DMS79 treated with DMSO at 0.1 percent for 48 hours (cell line): ENCODE measurements at regions not wholly inside any gene's neighbourhood (a gene's known extent, or its start where the extent isn't known, plus 50 kb on each side); places are given as distances from the start of the nearest gene placed in this dataset.
"Not testable (repeated sequence)": the region's sequence is repeated elsewhere in the genome, so short reads cannot be mapped to it uniquely, and the experiment has no call there.

Experiments
- DNase-seq: peaks from one replicate; lab custom pipeline; 2025; lab: John Stamatoyannopoulos, UW

DNA sequence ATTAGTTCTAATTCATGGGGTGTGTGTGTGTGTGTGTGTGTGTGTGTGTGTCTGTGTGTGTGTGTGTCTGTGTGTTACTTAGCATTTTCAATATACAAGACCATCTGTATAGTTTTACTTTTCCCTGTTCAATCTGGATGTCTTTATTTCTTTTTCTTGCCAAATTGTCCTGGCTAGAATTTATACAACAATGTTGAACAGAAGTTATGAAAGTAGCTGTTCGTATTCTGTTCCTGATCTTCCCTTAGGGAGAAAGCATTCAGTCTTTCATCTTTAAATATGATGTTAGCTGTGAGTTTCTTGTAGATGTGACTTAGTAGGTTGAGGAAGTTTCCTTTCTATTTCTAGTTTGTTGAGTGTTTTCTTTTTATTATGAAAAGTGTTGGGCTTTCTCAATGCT lies 101.0 kb upstream of the ADRA1D start:
- DNase-seq: no peak

DNA sequence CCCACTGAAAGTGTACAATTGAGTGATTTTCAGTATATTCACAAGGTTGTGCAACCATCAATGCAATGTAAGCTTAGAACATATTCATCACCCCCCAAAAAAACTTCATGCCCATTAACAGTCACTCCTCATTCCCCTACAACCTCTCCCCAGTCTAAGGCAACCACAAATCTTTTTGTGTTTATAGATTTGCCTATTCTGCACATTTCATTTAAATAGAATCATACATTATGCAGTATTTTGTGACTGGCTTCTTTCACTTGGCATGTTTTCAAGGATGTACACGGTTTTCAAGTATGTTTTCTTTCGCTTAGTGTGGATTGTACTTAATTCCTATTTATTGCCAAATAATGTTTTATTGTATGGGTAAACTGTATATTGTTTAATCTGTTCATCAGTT lies 95.6 kb upstream of the ADRA1D start:
- DNase-seq: no peak

DNA sequence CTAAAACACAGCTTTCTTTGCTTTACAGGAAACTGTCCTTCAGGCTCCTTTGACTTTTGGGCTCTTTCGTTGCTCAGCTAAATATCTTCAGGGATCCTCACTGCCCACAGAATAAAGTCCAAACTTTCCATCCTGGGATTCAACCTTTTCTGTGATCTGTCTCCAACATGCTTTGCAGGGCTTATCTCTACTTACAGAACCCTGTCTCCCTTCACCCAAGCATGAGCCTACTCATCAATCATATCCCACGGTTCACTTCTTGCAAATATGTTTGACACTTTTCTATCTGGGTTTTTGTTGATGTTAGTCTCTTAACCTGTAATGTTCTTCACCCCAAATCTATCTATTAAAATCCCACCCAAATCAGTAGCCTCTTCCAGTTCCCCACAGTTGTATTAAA lies 93.5 kb upstream of the ADRA1D start:
- no peak for DNase-seq

DNA sequence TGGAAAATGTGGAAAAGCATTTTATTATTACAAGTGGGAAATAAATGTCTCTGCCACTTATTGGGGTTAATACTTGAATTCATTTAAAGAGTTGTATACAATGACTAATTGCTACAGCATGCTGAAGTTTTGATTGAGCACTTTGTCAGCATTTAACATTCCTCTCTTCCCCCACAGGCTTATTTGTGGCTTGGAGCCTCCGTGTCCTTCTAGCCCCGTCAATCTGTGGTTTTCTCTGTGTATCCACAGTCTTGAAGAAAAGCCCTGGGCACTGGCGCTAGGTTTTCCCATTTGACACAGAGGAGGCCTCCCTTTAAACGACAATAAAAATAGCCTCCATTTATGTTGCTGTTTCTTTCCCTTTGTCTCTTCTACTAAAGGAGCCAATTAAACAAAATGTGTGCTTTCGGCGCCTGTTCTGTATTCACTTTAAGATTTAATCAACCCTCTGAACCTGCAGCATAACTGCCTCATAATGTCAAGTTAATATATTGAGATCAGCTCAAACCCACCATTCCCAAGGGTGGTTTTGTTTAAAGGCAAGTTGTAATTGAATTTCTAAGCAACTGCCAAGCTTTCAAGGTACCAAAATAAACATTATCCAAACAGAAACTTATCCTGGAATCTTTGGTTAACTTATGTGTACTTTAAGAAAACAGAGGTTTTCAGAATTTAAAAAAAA lies 92.9 kb upstream of the ADRA1D start:
- no peak for DNase-seq

DNA sequence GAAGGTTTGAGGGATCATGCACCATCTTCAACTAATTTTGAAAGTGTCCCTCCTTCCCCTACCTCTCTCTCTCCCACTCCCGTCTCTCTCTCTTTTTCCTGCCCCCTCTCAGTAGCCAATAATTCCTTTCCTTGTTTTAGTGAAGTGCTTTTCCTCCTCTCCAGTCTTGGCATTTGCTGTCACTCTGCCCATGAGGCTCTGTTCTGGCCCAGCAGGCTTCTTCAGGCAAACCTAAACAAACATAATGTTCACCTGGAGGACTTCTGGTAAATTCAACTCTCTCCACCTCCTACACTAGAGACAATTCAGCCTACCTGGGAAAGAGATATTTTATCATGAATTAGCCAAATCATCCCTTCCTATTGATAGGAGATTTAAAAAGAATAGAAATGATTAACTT lies 86.6 kb upstream of the ADRA1D start:
- no peak for DNase-seq

DNA sequence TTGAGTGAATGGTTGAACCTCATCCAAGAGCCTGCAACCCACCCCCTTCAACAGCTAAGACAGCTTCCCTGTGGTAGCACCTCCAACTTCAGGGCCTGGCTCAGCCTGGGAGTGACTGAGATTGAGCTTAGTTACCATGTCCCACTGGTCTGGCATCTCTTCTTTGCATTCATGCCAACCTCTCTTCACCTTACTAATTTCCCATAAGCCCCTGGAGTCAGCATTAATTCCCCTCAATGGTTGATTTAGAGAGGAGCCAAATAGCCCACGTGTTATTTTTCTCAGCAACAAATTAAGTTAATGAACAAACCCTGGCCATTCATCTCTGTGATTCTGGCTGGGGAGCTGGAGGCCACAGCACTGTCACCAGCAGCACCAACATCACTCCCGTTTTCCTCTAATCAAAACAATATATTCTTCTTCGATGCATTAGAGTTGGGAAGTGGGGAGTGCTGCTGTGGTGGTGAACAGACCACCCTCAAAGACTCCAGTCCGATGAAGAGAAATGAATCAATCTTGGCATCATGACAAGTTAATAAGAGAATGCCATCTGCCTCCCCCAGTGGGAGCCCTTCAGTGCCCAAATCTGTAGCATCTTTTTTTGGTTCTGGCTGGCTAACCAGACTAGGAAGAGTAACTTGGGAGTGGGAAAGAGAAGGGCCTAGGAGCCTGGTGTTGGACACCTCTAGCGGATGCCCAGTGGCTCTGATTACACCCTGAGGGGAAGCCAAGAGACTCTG lies 83.2 kb upstream of the ADRA1D start:
- DNase-seq: no peak

DNA sequence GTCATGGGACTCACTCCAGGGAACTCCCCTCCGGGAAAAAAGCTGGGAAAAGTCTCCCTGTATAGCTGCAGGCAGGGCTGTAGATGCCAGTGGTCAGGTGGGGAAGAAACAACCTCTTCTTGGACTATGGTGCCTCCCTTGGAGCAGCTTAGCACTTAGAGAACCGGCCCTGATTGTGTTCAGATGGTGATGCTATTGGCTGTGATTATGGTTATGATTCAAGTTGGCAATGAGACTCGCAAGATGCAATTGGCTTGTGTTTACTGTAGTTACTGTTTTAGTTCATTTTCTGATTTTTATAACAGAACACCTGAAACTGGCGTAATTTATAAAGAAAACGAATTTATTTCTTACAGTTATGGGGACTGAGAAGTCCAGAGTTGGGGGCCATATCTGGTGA lies 80.9 kb upstream of the ADRA1D start:
- DNase-seq: no peak

DNA sequence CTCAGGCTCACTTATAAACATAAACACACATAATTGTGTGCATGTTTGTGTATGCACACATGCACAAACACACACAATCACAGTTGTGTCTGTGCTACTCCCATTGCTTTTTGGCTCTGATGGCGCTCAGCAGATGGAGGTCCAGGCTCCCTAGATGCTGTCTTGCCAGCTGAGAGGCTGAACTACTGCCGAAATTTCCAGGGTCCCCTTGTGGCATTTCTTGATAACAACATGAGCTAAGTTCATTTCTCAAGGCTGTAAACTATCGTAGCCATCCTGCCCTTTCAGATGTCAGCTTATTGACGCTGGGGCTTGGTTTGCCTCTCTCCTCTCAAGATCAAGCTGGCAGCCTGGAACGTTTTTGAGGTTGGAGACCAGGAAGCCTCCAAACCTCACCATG lies 80.1 kb upstream of the ADRA1D start:
- no peak for DNase-seq

DNA sequence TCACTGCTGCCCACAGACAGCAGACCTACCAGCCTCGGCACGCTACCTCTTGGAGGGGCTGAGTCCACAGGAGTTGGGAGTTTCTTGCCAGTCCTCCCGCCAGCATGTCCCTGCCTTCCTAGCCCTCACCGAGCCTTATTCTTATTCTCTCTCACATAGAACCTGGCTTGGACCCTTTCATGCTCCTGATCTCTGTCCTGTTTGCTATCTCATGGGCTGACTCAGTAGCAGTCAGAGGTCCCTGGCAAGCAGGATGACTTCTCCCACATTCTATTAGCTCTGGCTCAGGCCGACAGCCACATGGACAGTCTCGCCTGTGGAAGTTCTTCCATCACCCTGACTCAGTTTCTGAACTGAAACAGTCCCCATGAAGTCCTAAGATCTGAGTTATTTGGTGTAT lies 79.5 kb upstream of the ADRA1D start:
- no peak for DNase-seq

GRCh38 chr20:4327956-4328355 lies 78.9 kb upstream of the ADRA1D start:
- no peak for DNase-seq

DNA sequence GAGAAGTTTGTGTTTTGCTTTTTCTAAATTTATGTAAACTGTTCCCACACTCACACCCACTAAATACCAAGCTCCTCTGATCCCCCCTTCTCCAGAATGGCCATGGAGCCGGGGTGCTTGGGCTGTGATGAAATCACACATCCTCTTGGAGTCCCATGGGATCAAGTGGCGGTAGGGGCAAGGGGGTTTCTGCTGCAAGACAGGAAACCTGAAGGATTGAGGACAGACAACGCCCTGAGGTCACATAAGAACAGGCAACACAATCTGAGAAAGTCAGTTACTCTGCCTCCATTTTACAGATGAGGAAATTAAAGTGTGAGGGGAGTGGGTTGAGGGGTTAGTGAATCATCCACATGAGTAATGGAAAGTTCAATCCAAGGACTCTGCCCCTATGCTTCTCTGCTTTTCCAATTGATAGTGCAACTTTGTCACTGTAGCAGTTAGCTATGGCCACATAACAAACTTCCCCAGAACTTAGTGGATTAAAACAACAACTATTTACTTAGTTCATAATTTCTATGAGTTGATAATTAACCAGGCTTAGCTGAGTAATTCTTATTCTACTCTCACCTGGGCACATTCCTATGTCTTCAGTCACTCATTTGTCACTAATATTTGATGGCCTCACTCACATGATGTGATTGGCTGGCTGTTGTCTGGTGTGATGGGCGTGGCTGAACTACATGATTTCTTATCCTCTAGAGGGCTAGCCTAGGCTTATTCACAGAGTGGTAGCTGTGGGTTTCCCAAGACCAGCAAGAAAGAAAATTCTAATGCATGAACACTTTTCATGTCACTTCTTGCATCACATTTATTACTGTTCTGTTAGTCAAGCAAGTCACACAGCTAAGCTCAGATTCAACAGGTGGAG lies 77.3 kb upstream of the ADRA1D start:
- no peak for DNase-seq

- DNase-seq: no peak
Observed at GRCh38 chr20:4325548-4326187, 76.6 kb upstream of the ADRA1D start.

- DNase-seq: no peak
Observed at GRCh38 chr20:4324611-4325243, 75.6 kb upstream of the ADRA1D start.

DNA sequence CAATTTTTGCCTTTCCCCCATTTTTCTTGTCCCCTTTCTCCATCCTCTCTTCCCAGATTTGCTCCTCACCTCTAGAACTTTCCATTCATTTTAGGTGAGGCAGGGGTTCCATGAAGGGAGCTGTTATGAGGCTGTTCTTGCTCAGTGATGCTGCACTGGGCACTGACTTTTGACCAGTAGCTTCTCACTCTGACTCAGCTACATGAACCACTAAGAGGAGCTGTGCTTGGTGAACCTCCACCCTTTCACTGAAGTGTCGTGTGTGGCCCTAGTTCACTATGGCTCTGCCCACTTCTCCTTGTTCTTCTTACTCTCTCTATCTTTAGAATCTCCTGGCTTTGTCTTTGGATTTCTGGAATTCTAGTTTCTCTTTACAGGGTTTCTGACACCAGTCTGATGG lies 73.4 kb upstream of the ADRA1D start:
- DNase-seq: no peak

DNA sequence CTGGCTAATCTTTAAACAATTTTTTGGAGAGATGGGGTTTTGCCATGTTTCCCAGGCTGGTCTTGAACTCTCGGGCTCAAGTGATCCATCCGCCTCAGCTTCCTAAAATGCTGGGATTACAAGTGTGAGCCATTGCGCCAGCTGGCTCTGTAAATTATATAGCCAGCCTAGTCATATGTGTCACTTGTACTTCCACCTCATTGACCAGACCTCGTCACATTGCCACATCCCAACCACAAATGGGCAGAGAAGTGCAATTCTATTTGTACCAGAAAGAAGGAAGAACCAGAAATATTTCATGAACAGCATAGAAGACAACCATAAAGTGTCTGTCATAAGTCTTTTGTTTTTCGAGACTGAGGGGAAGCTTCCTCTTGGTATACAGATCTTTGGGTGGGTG lies 71.2 kb upstream of the ADRA1D start:
- no peak for DNase-seq

- no peak for DNase-seq
Observed at GRCh38 chr20:4318891-4319290, 69.8 kb upstream of the ADRA1D start.

GRCh38 chr20:4310616-4311015 lies 61.5 kb upstream of the ADRA1D start:
- DNase-seq: not testable (repeated sequence)

DNA sequence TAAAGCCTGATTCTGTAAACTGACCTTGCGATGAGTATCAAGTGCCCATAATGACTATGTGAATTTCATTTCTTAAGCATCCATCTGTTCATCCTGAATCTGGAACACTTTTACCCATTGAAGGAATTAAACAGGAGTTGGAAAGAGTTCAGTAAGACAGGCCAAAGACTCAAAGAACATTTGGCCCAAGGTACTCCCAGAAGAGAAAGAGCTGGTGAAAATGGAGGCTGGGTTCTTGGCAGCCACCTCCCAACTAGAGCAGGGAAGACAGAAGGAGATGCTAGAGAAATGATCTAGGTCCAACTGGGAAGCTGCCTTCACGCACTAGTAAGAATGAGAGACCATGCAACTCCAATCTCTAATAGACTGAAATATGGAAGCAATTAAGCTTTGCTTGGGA lies 57.1 kb upstream of the ADRA1D start:
- DNase-seq: no peak

- no peak for DNase-seq
Observed at GRCh38 chr20:4305091-4305490, 56.0 kb upstream of the ADRA1D start.

DNA sequence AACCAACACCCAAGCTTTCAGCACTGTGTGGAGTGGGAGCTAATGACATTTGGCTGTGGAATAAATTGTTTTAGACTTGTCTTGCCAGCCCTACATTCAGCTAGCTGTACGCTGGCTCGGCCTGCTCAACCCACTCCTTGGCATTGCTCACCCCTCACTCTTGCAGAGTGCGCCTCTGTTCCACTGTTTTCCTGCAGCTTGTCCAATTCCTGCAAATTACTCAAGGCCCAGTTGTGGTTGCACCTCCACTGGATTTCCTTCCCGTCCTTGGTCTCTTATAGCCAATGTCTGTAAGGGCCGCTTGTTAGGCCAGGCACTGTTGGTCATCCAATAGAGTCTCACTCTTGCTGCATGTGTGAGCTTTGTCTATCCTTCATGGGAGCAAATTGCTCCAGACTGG lies 55.5 kb upstream of the ADRA1D start:
- no peak for DNase-seq

DNA sequence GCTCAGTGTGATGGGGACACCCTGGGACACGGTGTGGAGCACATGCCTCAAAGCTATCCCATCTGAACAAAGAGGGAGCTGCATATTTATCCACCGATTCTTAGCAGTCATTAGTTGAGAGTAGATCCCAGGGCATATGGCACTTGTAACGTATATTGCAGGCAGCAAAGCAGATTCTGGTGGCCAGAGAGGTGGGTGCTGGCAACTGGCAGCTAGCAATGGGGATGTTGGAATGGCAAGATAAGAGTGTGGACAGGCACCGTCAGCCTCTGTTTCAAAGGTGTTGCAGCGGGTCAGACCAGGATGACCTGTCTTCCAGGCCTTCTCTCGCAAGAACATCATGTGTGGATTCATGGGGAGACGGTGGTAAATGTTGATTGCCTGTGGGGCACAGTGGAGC lies 54.0 kb upstream of the ADRA1D start:
- DNase-seq: no peak

DNA sequence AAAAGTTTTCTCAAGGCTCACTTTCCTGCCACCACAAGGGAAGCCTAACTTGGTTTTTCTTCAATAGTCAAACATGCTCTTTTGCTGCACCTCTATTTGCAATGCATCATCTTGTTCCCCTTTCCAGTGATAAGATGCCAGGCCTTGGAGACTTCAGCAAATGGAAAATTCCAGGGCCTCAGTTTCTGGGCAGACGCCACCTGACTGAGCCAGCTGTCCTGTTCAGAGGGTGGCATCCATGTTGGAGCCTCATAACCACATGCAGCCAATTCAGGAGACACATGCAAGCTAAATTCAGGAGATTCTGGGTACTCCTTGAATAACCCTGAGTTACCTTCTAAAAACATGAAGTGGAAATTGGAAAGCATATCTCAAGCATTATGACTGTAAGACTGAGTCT lies 51.8 kb upstream of the ADRA1D start:
- DNase-seq: no peak
